Endothelial cell of hepatic sinusoid (primary cell): ENCODE measurements at regions not wholly inside any gene's neighbourhood (a gene's known extent, or its start where the extent isn't known, plus 50 kb on each side); places are given as distances from the start of the nearest gene placed in this dataset.

Experiments used
- in situ Hi-C: cut with HindIII; loops from 2 replicates; pipeline ENCODE4 v1.10.0; 2017; ENCODE audit warnings: low sequenced_read_pairs

DNA sequence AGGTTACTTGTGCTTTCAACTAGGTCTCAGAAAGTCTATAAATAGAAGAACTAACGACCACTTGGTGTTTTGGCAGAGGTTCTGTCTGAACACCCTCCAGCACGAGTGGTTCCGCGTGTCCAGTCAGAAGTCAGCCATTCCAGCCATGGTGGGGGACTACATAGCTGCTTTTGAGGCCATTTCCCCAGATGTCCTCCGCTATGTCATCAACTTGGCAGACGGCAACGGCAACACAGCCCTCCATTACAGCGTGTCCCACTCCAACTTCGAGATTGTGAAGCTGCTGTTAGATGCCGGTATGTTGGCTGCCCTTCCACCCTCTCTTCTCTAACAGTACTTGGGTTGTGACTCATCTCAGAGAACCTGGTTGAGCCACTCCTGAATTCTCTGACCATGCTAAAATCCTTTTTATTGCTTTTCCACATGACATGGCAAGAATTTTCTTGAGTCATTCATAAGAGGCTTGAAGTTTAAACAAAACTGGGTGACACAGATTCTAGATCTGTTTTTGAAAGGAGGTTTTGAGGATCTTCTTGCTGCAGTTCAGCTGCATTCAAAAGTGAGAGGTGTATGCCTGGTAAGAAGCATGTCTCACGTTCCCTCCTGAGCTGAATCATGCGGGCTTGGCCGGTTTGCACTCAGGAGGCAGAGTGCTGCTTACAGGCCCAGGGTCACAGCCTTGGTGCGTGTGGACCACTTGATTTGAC, 103.1 kb upstream of the DMRT1 start:
- in situ Hi-C loops, result no loop called here

DNA sequence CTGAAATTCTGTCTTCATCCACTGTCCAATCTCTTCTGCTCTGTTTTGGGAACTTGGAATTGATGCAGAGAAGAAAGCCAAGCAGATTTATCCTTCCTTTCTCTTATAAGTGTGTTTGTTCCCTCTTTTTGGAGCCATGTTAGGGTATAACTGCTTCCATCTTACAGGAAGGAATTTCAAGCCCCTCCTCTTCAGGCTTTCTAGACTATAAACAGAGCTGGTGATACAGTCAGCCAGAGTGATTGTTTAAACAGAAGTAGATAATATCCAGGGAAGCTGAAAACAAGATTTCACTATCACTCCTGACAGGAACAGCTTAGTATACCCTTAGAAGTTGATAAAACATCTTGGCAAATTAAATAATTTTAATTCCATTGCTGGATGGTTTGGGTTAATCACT, 102.1 kb upstream of the DMRT1 start:
- in situ Hi-C loops, result no loop called here

DNA sequence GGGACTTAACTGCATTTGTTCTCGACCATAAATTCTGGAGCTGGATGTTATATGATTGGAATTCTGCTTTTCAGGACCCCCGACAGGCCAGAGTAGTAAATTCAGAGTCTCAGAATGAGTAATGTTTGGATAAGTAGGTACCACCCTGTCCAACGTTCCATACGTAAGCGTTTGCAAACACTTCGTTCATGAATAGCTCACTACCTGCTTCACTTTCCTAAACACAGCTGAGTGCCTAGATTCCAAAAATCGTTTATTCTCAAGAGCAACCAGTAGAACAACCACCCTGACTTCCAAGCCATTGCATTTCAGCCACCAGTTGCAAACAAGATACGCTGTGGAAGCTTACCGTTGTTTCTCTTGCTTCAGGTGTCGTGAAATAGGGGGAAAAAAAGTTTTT, 101.3 kb upstream of the DMRT1 start:
- in situ Hi-C loops, result no loop called here

DNA sequence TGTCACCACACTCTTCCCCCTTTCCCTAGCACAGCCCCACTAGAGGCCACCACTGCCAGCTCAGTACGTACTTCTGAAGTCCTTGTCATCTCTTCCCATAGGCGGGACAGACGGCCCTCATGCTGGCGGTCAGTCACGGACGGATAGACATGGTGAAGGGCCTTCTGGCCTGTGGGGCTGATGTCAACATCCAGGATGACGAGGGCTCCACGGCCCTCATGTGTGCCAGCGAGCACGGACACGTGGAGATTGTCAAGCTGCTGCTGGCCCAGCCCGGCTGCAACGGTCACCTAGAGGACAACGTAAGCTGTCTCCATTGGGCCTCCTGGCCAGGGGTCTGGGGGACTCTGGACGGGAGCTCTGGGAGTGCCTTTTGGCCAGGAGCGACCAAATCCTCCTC, 99.4 kb upstream of the DMRT1 start:
- in situ Hi-C loops, result no loop called here

DNA sequence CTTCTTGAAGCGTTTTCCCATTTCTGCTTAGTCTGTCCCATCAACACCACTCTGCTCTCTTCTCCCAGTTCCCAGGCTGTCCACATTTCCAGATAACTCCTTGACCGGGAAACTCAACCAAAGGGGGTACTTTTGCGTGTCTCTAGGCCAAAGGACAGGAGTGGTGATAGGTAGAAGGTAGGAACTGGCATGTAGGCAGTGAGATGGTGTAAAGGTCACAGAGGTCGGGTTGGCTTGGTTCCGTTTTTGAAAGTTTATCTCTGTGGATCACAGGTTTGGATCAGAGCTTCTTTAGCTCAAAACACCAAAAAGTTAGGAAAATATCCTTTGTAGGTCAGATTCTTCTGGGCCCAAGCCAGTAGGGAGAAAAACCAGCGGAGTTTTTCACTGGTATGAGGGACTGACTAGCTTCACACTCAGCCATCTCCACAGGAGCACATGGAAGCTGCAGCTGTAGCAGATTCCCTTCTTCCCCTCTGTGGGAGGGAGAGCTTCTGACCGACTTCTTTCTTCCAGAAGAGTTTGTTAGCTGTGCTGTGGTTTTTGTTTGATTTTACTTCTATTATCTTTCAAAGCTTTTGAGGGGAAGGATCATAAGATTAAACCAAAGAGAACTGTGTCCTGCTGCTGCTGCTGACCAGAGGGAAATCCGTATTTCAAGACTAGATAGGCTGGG, 98.4 kb upstream of the DMRT1 start:
- in situ Hi-C loops, result no loop called here

DNA sequence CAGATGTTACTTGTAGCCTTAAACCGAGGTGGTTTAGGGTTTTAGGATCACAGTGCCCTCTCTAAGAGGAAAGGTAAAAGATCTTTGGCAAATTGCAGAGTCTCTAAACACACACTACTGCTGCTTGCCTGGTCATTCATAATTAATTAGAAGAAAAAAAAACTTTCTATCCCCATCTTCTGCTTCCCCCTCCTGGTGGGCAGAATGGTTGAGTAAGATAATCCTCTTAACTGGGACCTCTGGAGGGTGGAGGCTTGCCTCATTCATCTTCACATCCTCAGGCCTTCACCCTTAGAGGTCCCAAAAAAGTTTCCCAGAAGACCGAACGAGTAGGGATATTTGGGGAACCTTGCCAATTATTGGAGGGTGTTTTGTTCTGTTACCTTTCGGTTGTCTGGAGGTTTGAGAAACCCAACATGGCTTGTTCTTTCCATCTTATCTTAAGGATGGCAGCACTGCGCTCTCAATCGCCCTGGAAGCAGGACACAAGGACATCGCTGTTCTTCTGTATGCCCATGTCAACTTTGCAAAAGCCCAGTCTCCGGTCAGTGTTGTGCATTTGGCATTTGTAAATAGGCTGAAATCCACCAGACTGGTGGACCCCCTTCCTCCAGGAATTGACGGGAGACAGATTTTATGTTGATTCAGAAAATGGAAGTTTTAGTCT, 97.3 kb upstream of the DMRT1 start:
- in situ Hi-C loops, result no loop called here

DNA sequence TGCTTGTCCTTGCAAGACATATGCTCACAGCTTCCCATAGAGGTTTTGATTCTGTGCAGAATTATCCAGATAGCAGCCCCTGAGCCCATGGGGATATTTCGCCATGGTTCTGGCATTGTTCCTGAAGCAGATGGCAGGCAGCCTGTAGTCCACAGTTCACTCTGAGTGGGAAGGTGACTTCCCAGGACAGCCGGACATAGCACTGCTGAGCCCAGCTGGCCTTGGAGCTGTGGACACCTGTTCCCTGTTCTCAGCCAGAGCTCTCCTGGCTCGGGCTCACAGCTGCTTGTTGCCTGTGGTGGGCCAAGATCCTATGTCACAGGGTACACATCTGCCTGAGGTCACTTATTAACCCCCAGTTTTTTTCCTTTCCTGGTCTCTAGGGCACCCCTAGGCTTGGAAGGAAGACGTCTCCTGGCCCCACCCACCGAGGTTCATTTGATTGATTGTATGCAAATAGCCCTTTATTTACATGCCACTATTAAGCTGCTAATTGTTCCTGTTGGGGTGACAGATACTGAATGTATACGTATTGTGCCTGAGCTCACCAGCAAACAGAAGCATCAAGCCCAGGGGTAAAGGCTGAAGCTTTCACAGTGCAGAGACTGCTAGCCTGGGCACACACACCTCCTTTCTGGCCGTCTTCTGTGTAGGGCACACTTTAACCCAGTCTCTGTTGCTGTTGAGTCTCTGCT, 96.6 kb upstream of the DMRT1 start:
- in situ Hi-C loops, result no loop called here

DNA sequence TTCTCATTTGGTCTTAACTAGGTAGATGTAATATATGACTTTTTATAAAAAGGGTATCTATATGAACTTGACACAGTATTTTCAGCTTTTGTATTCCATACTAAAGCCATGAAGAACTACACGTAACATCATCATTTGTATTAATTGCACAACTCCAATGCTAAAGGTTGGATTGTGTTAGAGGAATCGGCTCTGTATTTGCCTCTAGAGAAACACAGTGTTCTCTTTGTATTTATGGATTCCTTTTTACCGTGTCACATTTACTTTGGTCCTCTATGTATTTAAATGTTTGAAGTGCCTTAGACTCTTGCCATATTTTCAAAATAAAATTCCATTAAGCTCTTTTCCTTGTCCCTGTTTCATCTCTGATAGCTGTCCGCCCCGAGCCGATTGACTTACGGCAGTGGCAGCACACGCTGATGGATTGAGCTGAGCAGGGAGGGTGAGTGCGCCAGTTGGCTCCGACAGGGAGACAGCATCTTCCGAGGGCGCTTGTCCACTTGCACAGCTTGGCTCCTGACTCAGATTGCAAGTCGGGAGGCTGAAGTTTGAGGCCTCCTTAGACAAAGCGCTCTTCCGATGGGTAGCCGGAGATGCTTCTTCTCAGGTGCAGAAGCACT, 95.6 kb upstream of the DMRT1 start:
- in situ Hi-C loops, result no loop called here

DNA sequence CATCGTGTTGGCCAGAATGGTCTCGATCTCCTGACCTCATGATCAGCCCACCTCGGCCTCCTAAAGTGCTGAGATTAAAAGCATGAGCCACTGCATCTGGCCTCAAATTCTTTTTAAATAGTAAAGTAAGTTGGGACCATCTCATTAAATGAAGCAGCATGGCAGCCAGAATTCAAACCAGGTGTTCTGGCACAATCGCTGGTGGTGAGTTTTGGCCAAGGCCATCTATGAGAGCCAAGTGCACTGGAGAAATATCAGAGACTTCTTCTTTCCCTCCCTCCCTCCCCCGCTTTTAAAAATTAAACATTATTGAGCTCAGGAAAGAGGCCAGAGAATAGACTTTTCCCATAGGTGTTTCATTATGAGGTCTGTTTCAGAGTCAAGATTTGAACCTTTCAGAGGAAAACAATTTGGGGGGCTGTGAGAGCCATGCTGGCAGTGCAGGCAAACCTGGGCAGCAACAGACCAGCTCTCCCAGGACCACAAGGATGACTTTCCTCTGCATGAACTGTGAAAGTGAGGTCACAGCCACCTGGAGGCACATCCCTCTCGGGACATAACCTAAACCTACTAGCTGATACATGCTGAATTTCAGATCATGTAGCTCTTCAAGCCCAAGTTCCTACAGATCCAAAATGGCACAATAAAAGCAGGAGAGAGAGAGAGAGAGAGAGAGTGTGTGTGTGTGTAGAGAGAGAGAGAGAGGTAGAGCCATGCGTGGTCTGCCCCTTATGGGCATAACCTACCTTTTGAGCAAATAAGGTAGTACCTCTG, 94.6 kb upstream of the DMRT1 start:
- in situ Hi-C loops, result no loop called here

DNA sequence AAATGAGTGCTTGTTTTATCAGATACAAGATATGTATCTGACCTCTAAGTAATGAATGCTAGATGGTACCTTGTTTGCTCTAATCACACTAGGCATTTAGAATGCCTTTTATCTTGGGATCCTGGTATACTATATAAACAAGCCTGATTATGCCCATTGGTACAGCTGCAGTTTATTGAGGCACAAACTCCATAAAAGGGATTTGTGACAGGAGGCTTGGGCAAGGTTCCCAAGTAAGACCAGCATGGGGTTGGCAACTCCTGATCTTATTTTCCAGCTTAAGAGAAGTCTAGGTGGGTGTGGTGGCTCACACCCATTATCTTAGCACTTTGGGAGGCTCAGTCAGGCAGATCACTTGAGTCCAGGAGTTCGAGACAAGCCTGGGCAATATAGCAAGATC, 93.9 kb upstream of the DMRT1 start:
- in situ Hi-C loops, result no loop called here

DNA sequence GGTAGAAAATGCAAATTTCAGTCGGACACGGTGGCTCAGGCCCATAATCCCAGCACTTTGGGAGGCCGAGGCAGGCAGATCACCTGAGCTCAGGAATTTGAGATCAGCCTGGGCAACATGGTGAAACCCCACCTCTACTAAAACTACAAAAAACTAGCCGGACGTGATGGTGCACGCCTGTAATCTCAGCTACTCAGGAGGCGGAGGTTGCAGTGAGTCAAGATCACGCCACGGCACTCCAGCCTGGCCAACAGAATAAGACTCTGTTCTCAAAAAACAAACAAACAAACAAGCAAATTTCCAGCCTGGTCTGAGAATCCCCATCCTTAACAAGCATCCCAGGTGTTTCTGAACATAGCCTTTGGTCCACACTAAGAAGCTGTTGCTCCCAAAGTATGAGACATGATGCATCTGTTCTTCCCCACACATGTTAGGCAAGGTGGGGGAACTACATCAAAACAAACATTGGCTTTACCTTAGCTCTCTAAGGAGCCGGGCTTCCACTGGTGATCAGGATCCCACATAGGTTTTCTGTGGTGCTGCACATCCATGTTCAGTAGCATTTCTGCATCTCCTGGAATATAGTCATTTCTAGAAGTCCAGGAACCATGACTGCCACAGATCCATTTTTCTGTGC, 92.5 kb upstream of the DMRT1 start:
- in situ Hi-C loops, result no loop called here

DNA sequence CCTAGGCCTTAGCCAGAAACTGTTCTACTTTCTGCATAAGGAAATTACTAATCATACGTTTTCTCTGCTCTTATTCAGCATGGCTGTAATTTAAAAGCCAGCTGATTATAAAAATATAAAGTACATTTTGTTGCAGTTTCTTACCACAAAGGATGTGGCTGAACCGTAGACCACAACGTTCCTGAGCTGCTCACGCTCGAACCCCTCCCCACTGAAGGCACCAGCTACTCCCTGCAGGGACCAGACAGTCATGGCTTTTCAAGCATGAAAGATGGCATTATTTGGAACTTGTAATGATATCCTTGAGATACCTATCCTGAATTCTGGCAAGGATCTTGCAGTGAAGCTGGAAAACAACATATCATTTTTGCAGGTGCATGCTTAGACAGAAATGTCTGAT, 91.8 kb upstream of the DMRT1 start:
- in situ Hi-C loops, result loop anchor here (5.0 to 25.0 kb wide), 2 partner anchors 47 to 137 kb away; no protein-coding TSS in a partner anchor

DNA sequence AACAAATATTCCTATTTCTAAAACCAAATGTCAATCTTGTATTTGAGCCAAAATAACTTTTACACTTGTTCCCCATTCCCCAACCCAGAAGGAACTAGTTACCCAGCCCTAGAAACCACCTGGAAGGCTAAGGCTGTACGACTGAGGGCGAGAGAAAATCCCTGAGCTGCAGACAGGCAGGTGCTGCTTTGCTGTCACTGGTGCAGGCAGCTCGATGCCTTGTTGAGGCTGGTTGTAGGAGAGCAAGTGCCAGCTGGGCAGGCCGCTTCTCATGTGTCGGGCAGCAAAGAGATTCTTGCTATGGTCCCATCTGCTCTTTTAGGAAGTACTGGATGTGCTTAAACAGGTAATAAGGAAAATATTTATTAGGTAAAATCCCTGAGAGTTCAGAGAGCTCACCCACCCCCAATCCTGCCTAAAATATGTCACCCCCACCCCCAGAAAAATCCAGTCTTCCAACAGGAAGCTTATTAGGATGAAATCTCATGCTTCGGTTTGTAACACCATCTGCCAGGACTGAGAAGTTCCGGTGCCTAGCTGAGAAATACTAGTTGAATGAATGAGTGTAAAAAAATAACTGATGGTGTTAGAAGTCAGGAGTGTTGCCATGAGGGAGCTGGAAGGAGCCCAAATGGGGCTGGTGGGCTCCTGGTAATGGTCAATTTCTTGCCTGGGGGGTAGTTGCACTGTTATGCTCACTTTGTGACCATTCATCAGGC, 91.1 kb upstream of the DMRT1 start:
- in situ Hi-C loops, result loop anchor here (5.0 to 25.0 kb wide), 2 partner anchors 48 to 138 kb away; no protein-coding TSS in a partner anchor

DNA sequence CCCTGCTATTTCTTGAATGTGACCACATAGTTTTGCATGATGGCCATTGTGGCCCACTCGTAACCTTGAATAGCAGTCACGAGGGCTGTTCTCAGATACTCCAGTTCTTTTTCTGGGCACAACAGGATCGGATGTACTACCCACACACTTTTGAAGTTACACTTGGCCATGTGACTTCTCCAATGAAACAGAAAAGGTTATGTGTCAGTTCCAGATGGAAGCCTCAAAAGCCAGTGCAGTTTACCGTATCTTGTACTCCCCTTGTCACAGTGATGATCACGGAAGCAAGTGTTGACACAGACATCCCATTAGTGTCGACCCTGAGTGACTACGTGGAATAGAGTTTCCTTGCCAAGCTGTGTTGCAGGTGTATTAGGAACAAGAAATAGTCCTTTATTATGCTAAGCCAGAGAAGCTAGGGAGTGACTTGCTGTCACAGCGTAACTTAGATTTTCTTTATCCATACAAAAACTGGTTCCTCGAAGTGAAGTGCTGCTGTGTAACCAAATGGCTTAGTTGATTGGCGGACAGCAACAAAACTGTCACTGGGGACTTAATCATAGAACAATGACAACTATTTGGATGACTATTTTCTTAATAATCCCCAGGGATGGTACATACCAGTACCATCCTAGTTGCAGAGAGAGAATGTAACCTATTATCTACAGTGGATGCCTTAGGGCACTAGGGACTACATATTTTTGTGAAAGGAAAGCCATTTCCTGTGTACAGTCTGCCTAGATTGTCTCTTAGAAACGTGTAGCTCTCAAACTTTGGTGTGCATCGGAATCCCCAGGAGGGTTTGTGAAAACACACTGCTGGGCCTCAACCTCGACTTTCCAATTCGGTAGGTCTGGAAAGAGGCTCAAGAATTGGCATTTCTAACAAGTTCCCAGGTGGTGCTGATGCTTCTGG, 90.1 kb upstream of the DMRT1 start:
- in situ Hi-C loops, result loop anchor here (5.0 to 25.0 kb wide), 2 partner anchors 49 to 139 kb away; no protein-coding TSS in a partner anchor

DNA sequence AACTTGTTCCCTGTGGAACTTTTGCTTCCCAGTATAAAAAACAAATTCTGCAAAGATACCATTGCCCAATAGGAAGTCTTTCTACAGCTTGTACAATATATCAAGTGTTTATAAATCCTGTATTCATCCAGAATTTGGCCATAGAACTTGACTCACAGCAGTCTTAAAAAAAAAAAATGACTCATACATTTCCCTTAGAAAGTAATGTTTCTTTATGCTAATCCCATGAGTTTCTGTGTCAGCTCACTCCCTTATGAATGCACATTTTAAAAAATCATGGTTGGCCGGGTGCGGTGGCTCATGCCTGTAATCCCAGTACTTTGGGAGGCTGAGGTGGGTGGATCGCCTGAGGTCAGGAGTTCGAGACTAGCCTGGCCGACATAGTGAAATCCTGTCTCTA, 89.3 kb upstream of the DMRT1 start:
- in situ Hi-C loops, result loop anchor here (5.0 to 25.0 kb wide), 2 partner anchors 50 to 140 kb away; no protein-coding TSS in a partner anchor

DNA sequence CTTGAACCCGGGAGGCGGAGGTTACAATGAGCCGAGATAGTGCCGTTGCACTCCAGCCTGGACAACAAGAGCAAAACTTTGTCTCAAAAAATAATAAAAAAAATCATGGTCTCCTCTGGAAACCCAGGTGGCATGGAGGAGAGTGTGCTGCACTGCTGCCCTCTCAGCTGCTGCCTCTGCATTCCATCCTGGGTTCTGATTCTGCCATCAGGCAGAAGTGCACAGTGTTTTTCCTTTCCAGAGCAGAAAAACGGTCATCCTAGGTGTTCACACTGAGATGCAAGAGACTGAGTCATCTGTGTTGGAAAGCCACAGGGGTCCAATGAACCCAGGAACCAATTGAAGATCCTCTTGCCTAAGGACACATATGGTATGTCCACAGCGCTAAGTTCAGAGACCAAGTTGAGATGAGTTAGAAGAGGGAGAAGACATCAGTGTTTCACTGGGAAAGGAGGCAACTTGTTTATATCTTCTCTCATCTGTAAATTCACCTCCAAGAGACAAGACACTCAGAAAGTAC, 88.8 kb upstream of the DMRT1 start:
- in situ Hi-C loops, result loop anchor here (5.0 to 25.0 kb wide), 2 partner anchors 50 to 140 kb away; no protein-coding TSS in a partner anchor

DNA sequence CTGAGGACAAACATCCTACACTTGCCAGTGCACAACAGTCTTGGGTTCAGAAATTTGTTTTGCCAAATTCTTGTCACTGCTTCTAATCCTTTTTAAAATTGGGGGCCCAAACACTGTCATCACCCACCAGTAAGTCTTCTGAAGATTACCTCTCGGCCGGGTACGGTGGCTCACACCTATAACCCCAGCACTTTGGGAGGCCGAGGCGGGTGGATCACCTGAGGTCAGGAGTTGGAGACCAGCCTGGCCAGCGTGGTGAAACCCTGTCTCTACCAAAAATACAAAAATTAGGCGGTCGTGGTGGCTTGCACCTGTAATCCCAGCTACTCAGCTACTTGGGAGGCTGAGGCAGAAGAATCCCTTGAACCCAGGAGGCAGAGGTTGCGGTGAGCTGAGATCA, 87.8 kb upstream of the DMRT1 start:
- in situ Hi-C loops, result loop anchor here (5.0 to 25.0 kb wide), 2 partner anchors 51 to 141 kb away; no protein-coding TSS in a partner anchor
